ENCODE measurements at regions not wholly inside any gene's neighbourhood (a gene's known extent, or its start where the extent isn't known, plus 50 kb on each side); places are given as distances from the start of the nearest gene placed in this dataset.
"Not testable (repeated sequence)": the region's sequence is repeated elsewhere in the genome, so short reads cannot be mapped to it uniquely, and the experiment has no call there.

DNA sequence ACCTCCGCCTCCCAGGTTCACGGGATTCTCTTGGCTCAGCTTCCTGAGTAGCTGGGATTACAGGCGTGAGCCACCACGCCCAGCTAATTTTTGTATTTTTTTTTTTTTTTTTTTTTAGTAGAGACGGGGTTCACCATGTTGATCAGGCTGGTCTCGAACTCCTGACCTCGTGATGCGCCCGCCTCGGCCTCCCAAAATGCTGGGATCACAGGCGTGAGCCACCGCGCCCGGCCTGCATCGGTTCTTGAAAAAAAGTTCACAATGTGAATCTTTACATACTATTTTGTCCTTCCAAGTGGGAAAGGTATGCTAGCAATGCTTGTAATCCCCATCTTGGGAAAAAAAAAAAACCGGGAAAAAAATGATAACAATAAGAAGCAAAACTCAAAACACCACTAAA lies 211.0 kb downstream of the SH3BGRL start:
- TF ChIP-seq, protein P1, sequence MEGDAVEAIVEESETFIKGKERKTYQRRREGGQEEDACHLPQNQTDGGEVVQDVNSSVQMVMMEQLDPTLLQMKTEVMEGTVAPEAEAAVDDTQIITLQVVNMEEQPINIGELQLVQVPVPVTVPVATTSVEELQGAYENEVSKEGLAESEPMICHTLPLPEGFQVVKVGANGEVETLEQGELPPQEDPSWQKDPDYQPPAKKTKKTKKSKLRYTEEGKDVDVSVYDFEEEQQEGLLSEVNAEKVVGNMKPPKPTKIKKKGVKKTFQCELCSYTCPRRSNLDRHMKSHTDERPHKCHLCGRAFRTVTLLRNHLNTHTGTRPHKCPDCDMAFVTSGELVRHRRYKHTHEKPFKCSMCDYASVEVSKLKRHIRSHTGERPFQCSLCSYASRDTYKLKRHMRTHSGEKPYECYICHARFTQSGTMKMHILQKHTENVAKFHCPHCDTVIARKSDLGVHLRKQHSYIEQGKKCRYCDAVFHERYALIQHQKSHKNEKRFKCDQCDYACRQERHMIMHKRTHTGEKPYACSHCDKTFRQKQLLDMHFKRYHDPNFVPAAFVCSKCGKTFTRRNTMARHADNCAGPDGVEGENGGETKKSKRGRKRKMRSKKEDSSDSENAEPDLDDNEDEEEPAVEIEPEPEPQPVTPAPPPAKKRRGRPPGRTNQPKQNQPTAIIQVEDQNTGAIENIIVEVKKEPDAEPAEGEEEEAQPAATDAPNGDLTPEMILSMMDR (IDR thresholded peaks at IDR 0.05; ENCODE audit: low read length): not testable (repeated sequence)
- TF ChIP-seq EZH2 (IDR thresholded peaks at IDR 0.05; ENCODE audit: borderline replicate concordance, low read length): not testable (repeated sequence)
